ENCODE measurements at regions not wholly inside any gene's neighbourhood (a gene's known extent, or its start where the extent isn't known, plus 50 kb on each side); places are given as distances from the start of the nearest gene placed in this dataset.
"Not testable (repeated sequence)": the region's sequence is repeated elsewhere in the genome, so short reads cannot be mapped to it uniquely, and the experiment has no call there.

DNA sequence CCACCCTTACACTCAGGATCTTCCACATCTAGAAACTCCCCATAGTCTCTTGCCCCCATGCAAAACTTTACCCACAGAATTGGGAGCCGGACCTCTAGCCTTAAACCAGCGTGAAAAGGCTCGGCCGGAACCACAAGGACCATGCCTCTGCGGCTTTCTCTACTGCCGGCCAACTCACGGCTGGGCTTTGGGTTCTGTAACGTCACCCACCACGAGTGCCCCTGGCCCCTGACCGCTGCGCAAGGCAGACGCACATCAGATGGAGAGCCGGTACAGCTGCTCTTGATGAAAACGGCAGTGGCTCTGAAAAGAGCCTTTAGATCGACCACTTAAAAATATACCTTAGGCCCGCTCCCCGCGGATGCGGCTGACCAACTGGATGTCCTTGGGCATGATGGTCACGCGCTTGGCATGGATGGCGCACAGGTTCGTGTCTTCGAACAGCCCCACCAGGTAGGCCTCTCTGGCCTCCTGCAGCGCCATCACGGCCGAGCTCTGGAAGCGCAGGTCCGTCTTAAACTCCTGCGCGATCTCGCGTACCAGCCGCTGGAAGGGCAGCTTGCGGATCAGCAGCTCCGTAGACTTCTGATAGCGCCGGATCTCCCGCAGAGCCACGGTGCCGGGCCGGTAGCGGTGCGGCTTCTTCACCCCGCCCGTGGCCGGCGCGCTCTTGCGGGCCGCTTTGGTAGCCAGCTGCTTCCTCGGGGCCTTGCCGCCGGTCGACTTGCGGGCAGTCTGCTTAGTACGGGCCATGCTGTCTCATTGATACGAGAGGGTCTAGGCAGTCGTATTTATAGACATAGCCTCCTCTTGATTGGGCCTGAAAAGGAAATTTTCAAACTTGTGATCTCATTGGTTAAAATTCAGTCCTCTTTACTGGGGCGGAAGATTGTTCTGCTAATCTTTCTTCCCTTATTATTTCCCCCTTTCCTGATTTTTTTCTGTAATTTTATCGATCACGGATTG lies 66.3 kb downstream of the FAM72C start:
- peak; percentile 0 for DNase-seq

DNA sequence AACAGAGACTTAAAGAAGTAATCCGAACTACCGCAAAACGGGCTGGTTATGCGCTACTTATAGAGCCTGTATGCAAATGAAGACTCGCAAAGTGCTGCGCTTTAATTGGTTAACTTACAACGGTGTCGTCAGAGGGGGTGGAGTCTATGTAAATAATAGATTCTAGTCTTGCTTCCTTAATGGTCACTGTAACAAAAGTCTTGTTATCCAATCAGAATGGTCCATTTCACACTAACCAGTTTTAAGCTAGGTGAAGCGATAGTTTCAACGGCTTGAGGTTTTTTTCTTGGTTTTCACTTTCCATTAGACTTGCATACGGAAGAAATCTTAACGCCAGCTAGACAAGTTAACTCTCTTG lies 67.2 kb downstream of the FAM72C start:
- not testable (repeated sequence) for DNase-seq

- DNase-seq = not testable (repeated sequence)
Measured at GRCh38 chr1:143903899-143904621, 67.7 kb downstream of the FAM72C start.

DNA sequence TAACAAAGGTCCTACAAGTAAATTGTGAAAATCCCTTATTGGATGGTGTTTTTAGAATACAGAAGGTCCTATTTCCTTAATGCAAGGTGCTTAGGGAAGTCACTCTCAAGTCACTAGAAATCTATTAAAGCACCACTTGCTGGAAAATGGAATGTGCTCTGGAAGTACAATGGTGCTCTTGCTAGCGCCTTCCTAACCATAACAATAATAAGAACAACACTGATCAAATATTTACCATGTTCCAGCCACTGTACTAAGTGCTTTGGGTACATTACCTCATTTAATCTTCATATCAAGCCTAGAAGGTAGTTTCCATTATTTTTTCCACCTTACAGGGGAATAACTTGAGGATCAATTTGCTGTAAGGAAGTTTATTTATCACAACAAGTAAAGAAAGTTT lies 75.4 kb downstream of the FAM72C start:
- DNase-seq = not testable (repeated sequence)

GRCh38 chr1:143884932-143885574 lies 86.7 kb downstream of the FAM72C start:
- DNase-seq = peak; percentile 35

DNA sequence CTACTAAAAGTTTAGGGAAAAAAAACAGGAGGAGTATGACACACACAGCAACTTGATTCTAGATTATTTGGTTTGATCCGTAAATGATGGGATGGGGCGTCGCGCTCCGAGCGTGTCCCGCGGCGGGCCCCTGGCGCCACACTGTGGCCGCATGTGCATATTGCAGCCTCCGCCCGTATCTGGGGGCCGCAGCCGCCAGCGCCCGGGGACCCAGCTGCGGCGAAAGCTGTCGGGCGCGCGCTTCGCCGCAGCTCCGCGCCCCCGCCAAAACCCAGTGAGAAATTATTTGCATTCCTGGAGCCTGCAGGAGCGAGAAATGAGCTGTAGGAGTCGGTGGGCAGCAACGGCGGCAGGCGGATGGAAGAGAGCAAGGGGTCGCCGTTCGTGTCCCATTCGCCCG lies 87.3 kb downstream of the FAM72C start:
- DNase-seq = peak; percentile 31

DNA sequence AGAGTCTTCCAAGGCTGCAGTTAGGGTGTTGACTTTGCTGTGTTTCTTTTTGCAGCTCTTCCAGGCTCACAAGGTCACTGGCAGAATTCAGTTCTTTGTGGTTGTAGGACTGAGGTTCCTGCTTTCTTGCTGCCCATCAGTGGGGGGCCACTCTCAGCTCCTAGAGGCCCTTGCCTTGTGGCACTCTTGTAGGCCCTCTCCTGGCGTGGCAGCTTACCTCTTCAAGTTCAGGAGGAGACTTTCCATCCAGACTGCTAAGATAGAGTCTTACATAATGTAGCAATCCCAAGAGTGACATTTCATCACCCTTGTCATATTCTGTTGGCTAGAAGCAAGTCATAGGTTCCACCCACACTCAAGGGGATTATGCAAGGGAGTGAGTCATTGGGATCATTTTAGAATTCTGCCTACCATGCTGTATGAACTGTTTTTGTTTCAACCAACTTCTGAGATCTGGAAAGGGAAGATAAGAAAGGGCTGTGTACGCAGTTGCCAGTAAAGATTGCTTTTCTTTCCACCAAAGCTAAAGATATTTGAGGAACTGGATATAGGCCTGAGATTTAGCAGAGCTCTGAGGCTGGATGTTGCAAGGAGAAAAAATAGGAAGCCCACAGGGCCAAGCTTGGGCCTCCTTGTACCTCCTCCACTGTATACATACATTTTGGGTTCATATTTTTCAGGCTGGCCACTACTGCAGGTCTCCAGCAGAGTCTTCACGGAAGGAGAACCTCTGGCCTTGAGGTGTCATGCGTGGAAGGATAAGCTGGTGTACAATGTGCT lies 91.8 kb downstream of the FAM72C start:
- not testable (repeated sequence) for DNase-seq

GRCh38 chr1:143875947-143876346 lies 95.8 kb downstream of the FAM72C start:
- DNase-seq = not testable (repeated sequence)

DNA sequence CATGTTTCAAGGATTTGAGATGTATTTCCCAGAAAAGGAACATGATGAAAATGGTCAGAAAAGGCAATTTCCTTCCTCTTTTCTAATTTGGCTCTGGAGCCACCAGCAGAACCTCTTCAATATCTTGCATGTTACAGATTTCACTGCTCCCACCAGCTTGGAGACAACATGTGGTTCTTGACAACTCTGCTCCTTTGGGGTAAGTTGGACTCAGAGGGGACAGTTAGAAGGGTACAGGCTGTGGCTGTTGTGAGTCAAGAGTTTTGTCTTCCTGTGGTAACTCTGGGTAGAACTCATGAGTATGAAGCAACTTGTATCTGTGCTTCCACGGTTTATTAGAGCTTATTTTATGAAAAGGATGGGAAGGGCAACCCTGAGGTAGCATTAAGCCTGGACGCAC lies 97.2 kb downstream of the FAM72C start:
- DNase-seq = not testable (repeated sequence)

GRCh38 chr1:143873650-143874049 lies 98.1 kb downstream of the FAM72C start:
- DNase-seq = not testable (repeated sequence)

DNA sequence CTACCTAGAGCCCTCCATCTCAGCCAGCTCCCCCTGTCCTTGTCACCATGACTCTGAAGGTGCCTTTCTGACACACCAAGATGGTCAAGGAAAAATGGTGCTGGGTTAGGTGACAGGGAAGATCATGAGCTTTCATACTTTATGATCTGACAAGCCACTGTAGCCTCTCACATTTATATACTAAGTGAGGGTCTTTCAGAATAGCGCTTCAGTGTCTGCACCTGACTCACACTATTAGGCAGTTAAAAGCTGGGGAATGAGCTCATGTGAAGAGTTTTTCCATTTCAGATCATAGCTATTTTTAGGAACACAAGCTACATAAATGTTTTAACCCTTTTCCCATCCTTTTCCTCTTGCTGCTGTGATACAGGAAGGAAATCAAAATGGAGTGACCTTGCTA lies 101.4 kb downstream of the FAM72C start:
- DNase-seq = not testable (repeated sequence)

DNA sequence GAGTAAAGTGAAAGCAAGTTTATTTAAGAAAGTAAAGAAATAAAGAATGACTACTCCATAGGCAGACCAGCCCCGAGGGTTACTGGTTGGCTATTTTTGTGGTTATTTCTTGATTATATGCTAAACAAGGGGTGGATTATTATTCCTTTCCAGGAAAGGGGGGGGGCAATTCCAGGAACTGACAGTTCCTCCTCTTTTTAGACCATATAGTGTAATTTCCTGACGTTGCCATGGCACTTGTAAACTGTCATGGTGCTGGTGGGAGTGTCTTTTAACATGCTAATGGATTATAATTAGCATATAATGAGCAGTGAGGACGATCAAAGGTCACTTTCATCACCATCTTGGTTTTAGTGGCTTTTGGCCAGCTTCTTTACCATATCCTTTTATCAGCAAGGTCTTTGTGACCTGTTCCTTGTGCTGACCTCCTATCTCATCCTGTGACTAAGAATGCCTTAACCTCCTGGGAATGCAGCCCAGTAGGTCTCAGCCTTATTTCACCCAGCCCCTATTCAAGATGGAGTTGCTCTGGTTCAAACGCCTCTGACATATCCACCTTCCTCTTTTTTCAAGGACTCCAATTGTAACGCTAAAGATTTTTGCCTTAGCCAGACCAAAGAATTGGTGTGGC lies 104.1 kb downstream of the FAM72C start:
- not testable (repeated sequence) for DNase-seq

- DNase-seq = not testable (repeated sequence)
Measured at GRCh38 chr1:143863901-143864520, 107.8 kb downstream of the FAM72C start.

DNA sequence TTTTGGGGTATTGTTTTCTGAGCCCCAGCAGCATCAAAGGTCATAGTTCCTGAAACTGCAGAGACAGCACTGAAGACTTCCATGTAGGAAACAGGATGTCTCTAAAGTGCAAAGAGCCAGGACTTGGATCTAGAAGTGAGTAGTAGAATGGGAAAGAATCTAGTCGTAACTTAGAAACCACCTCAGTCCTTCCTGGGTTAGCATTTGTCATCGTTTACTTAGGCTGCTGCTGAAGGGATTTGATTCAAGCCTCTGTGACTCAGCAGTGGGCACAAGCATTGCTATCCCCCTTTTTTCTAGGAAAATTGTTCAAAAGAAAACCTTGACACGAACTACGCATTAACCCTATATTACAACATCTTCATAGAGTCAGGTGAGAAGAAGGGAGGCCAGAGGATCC lies 109.1 kb downstream of the FAM72C start:
- DNase-seq = not testable (repeated sequence)

DNA sequence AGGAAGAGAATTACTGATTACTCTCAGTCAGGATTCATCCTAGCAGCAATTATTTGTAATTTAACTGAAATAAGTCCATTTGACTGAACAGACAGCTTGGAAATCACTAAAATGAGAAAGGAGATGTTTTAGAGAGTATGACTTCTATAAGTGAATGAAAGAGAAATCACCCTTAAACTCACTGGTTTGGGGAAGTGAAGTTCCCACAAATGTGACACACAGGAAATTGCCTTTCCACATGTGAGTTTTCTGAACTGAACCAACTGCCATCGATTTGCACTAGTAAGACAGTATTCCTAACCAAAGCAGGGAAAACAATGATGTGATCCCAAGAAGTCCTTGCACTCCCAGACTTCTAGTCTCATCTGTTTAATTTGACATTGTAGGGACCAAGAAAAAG lies 110.5 kb downstream of the FAM72C start:
- not testable (repeated sequence) for DNase-seq

GRCh38 chr1:143855867-143856266 lies 115.9 kb downstream of the FAM72C start:
- not testable (repeated sequence) for DNase-seq

- not testable (repeated sequence) for DNase-seq
Measured at GRCh38 chr1:143854069-143854468, 117.7 kb downstream of the FAM72C start.

- not testable (repeated sequence) for DNase-seq
Measured at GRCh38 chr1:143850637-143851036, 121.1 kb downstream of the FAM72C start.

- DNase-seq = not testable (repeated sequence)
Measured at GRCh38 chr1:143848859-143849258, 122.9 kb downstream of the FAM72C start.

GRCh38 chr1:143845193-143845592 lies 126.6 kb downstream of the FAM72C start:
- DNase-seq = not testable (repeated sequence)

DNA sequence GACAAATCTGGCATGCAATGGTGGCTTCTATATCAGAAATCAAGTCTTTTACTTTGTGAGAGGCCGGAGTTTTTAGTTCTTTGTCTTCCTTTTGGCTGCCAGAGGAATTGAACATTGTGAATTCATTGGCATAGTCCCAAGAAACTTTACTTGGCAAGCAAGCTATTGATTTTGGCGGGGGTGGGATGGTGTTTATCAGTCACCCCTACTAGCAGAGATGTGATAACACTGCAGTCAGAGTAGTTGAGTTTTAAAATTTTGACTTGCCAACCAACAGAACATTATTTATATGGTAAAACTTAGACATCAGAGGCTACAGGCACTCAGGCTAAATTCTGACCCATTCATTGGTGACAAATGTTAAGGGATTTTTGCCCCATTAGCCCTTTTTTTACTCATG lies 129.7 kb downstream of the FAM72C start:
- not testable (repeated sequence) for DNase-seq
